RWPE1 (cell line): ENCODE measurements at regions not wholly inside any gene's neighbourhood (a gene's known extent, or its start where the extent isn't known, plus 50 kb on each side); places are given as distances from the start of the nearest gene placed in this dataset.

Experiments
- CTCF ChIA-PET: fragments of 350-600 bp; sonication (Branson Sonifier 250); formaldehyde crosslinking; extraction: SDS; loops from one replicate; lab custom pipeline; 2021; lab: Yijun Ruan, JAX
- POLR2A ChIA-PET: fragments of 400-600 bp; formaldehyde crosslinking; extraction: SDS; loops from one replicate; lab custom pipeline; 2020; ENCODE audit warnings: antibody characterized with exemption; ENCODE audit not compliant: low non-redundant PET; lab: Yijun Ruan, JAX
- DNase-seq: peaks from one replicate; pipeline ENCODE4 v3.0.0; 2012; ENCODE audit warnings: low spot score
- H3K27ac ChIP-seq: fragments of 450-650 bp; 2 replicates; pipeline ENCODE4 v1.5.1; 2017
- CTCF ChIP-seq: fragments of 450-650 bp; conservative IDR thresholded peaks from 2 replicates; pipeline ENCODE4 v1.5.1; 2017; ENCODE audit warnings: low read depth, mild to moderate bottlenecking

GRCh38 chr14:65943916-65944410 is 531.4 kb downstream of the FUT8 start:
- CTCF ChIA-PET: no interaction called here
- no peak for TF ChIP-seq CTCF
- no peak for DNase-seq
- H3K27ac ChIP-seq: no peak overlapping the region
- POLR2A ChIA-PET: no interaction called here

GRCh38 chr14:65945327-65945726 is 532.8 kb downstream of the FUT8 start:
- TF ChIP-seq CTCF: no peak
- CTCF ChIA-PET: no interaction called here
- POLR2A ChIA-PET: no interaction called here

GRCh38 chr14:65946494-65946893 is 534.0 kb downstream of the FUT8 start:
- CTCF ChIA-PET: no interaction called here
- H3K27ac ChIP-seq: no peak overlapping the region
- POLR2A ChIA-PET: no interaction called here
- TF ChIP-seq CTCF: no peak
- no peak for DNase-seq

More at GRCh38 chr14:65945327-65945726, 532.8 kb downstream of the FUT8 start:
- DNase-seq: no peak
- H3K27ac ChIP-seq: no peak overlapping the region

- no peak for TF ChIP-seq CTCF
- no peak overlapping the region for H3K27ac ChIP-seq
- no peak for DNase-seq
- POLR2A ChIA-PET: no interaction called here
- CTCF ChIA-PET: no interaction called here
Measured at GRCh38 chr14:65948302-65948701, 535.8 kb downstream of the FUT8 start.

GRCh38 chr14:65949711-65950516 is 536.3 kb upstream of the CCDC196 start:
- CTCF ChIA-PET: interaction anchor here (0.9 kb wide), 1 partner anchor 8 kb away, joined by 3 read pairs; no protein-coding TSS in a partner anchor

GRCh38 chr14:65954942-65955341 is 531.2 kb upstream of the CCDC196 start:
- CTCF ChIA-PET: interaction anchor here (0.6 kb wide), 1 partner anchor 1310 kb away, joined by 3 read pairs; no protein-coding TSS in a partner anchor
- H3K27ac ChIP-seq: no peak overlapping the region
- no peak for DNase-seq
- no peak for TF ChIP-seq CTCF
- POLR2A ChIA-PET: no interaction called here

More at GRCh38 chr14:65949711-65950516, 536.3 kb upstream of the CCDC196 start:
- TF ChIP-seq CTCF: no peak
- no peak overlapping the region for H3K27ac ChIP-seq
- peak; percentile 11 for DNase-seq
- POLR2A ChIA-PET: no interaction called here
